ENCODE measurements at regions not wholly inside any gene's neighbourhood (a gene's known extent, or its start where the extent isn't known, plus 50 kb on each side); places are given as distances from the start of the nearest gene placed in this dataset.

DNA sequence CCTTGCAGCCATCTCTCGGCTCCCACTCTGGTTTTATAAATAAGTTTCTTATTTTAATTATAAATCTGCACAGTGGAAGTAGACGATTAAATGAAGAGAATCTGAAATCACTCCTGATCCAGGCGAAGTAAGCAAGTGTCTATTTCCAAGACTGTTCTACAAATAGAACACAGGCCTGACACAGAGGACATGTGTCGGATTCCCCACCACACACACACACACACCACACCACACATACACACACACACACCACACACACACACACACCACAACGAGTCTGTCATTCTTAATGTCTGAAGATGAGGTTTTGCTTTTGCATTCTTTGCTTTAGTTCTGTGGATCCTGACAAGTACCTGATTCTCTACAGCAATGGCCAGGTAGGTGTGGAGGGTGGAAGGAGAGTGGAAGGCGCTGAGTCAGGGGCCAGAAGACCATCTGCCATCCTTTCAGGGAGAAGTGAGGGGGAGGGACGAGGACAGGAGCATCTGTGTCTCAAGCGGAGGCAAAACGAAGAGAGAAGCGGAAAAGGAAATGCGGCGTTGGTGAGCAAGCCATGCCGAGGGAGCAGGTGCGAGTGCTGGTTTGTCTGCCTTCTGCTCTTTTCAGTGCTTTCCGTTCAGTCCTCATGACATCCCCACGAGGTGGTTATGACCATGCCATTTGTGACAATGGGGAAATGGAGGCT lies 110.2 kb downstream of the TEX26 start:
- H3K9me3 ChIP-seq (ENCODE audit: control insufficient read depth, insufficient read depth, low read length): no peaks in the 10 kb centered on the region
- peaks cover 26% of the 10 kb centered on the region; the same call in 1 of the 2 replicates for H3K4me1 ChIP-seq (ENCODE audit: insufficient read depth, low read length)
- H3K9ac ChIP-seq (ENCODE audit: low read depth, low read length): no peak overlapping the region
- H3K36me3 ChIP-seq (ENCODE audit: insufficient read depth, low read length): no peaks in the 10 kb centered on the region

DNA sequence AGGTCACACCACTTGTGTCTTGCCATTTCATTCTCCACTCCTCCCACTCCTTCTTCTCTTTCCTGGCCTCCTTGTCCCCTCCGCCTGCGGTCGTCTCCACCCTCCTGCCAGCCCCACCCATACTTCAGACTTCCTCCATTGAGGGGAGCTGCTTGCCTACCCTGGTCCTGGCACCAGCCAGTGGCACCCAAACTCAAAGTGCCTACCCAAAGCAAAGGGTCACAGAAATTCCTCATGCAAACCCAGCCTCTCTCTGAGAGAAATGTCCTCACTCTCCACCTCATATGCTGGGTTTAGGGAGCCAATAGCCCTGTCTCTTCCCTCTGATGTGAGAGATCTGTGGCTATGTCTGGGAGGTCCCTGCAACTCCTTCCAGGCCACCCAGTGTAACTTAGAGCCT lies 109.6 kb downstream of the TEX26 start:
- H3K4me1 ChIP-seq (ENCODE audit: insufficient read depth, low read length): peaks cover 24% of the 10 kb centered on the region; the same call in 1 of the 2 replicates
- H3K9ac ChIP-seq (ENCODE audit: low read depth, low read length): no peak overlapping the region
- H3K9me3 ChIP-seq (ENCODE audit: control insufficient read depth, insufficient read depth, low read length): no peaks in the 10 kb centered on the region
- H3K36me3 ChIP-seq (ENCODE audit: insufficient read depth, low read length): no peaks in the 10 kb centered on the region

DNA sequence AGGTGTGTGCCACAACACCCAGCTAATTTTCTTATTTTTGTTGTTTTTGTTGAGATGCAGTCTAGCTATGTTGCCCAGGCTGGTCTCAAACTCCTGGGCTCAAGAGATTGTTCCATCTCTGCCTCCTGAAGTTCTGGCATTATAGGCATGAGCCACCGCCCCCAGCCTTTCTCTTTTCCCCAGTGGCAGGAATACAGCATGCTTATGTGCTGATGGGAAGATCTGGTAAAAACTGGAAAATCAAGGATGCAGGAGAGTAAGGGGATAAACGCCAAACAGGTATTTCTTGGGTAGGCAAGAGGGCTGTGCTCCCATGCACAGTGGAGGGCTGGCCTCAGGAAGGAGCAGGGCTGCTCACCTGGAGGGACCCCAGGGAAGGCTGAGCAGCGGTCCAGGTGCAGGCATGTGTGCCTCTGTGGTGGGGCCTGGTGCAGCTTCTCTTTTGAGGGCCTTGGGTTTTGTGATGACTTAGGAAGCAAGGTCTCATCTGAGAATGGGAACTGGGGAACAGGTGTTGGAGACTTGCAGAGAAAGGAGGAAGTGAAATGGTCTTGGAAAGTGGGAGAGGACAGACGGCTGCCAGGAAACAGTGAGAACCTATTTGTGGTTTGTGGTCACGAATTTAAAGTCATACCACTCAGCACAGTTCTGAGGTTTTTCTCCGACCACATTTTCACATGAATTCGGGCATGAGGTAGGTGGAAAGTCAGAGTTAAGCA lies 106.5 kb downstream of the TEX26 start:
- H3K36me3 ChIP-seq (ENCODE audit: insufficient read depth, low read length): no peaks in the 10 kb centered on the region
- no peaks in the 10 kb centered on the region for H3K4me1 ChIP-seq (ENCODE audit: insufficient read depth, low read length)
- H3K9ac ChIP-seq (ENCODE audit: low read depth, low read length): no peak overlapping the region
- no peaks in the 10 kb centered on the region for H3K9me3 ChIP-seq (ENCODE audit: control insufficient read depth, insufficient read depth, low read length)

GRCh38 chr13:31037874-31038500 lies 105.5 kb downstream of the TEX26 start:
- H3K36me3 ChIP-seq (ENCODE audit: insufficient read depth, low read length): no peaks in the 10 kb centered on the region
- no peaks in the 10 kb centered on the region for H3K9me3 ChIP-seq (ENCODE audit: control insufficient read depth, insufficient read depth, low read length)
- no peaks in the 10 kb centered on the region for H3K4me1 ChIP-seq (ENCODE audit: insufficient read depth, low read length)
- no peak overlapping the region for H3K9ac ChIP-seq (ENCODE audit: low read depth, low read length)

GRCh38 chr13:31036731-31037695 lies 104.6 kb downstream of the TEX26 start:
- H3K4me1 ChIP-seq (ENCODE audit: insufficient read depth, low read length): no peaks in the 10 kb centered on the region
- no peak overlapping the region for H3K9ac ChIP-seq (ENCODE audit: low read depth, low read length)
- H3K9me3 ChIP-seq (ENCODE audit: control insufficient read depth, insufficient read depth, low read length): no peaks in the 10 kb centered on the region
- no peaks in the 10 kb centered on the region for H3K36me3 ChIP-seq (ENCODE audit: insufficient read depth, low read length)

- H3K36me3 ChIP-seq (ENCODE audit: insufficient read depth, low read length): no peaks in the 10 kb centered on the region
- H3K4me1 ChIP-seq (ENCODE audit: insufficient read depth, low read length): no peaks in the 10 kb centered on the region
- H3K9me3 ChIP-seq (ENCODE audit: control insufficient read depth, insufficient read depth, low read length): no peaks in the 10 kb centered on the region
- no peak overlapping the region for H3K9ac ChIP-seq (ENCODE audit: low read depth, low read length)
Observed at GRCh38 chr13:31035185-31035965, 102.9 kb downstream of the TEX26 start.

GRCh38 chr13:31032528-31033113 lies 100.2 kb downstream of the TEX26 start:
- H3K9me3 ChIP-seq (ENCODE audit: control insufficient read depth, insufficient read depth, low read length): no peaks in the 10 kb centered on the region
- H3K4me1 ChIP-seq (ENCODE audit: insufficient read depth, low read length): no peaks in the 10 kb centered on the region
- H3K36me3 ChIP-seq (ENCODE audit: insufficient read depth, low read length): no peaks in the 10 kb centered on the region
- H3K9ac ChIP-seq (ENCODE audit: low read depth, low read length): no peak overlapping the region

DNA sequence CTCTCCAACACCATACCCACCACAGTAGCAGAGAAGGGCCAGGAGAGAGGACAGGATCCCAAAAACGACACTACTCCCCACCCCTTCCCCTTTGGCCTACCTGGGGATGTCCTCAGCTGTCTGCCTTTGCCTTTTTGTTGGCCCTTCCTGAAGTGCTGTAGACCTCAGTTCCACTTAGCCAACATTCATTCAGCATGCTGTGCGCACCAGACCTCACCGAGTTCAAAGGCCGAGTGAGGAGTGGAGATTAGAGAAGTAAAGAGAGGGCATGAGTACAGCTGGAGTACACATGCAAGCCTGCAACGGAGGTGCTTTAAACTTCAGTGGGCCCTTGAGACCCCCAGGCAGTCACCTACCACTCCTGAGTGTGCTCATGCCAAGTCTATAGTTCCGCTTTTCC lies 99.0 kb downstream of the TEX26 start:
- H3K9me3 ChIP-seq (ENCODE audit: control insufficient read depth, insufficient read depth, low read length): no peaks in the 10 kb centered on the region
- no peaks in the 10 kb centered on the region for H3K36me3 ChIP-seq (ENCODE audit: insufficient read depth, low read length)
- no peaks in the 10 kb centered on the region for H3K4me1 ChIP-seq (ENCODE audit: insufficient read depth, low read length)
- no peak overlapping the region for H3K9ac ChIP-seq (ENCODE audit: low read depth, low read length)

DNA sequence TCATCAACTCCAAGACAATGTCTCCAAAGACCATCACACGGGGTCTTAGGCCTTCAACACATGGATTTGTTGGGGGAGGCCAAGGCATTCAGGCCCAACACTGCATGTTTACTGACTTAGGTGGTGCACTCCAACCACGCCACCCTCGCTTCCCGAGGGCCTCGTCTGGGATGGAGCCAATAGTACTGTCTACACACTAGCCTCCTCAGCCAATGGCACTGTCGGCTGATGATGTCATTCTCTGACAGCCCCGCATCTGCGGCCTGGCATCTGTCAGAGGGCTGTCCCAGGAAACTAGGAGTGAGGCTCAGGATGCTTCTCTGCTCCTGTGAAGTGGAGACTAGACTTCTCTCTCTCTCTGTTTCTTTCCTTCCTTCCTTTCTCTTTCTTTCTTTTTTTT lies 96.6 kb downstream of the TEX26 start:
- Histone ChIP-seq H3K9me3 (ENCODE audit: control insufficient read depth, insufficient read depth, low read length) (no peaks in the 10 kb centered on the region), H3K4me1 (ENCODE audit: insufficient read depth, low read length) (no peaks in the 10 kb centered on the region), H3K36me3 (ENCODE audit: insufficient read depth, low read length) (no peaks in the 10 kb centered on the region), H3K9ac (ENCODE audit: low read depth, low read length) (no peak overlapping the region)

DNA sequence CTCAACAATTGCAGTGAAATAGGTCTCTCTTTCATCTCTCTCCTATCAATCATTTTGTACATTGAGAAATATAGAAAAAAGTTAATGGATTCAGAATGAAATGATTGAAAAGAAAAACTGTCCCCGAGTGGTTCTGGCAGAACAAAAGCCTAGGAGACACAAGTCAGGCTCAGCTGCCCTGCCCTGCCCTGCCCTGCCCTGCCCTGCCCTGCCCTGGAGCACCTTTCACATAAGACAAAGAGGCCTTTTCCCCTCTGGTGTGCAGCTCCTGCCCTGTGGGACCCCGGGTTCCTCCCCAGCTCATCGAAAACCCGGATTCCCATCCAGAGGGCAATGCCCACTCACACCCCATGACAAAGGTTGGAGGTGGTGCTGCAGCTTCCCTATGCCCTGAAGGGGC lies 94.7 kb downstream of the TEX26 start:
- Histone ChIP-seq H3K36me3 (ENCODE audit: insufficient read depth, low read length) (no peaks in the 10 kb centered on the region), H3K4me1 (ENCODE audit: insufficient read depth, low read length) (peaks cover 7% of the 10 kb centered on the region; the same call in 1 of the 2 replicates), H3K9me3 (ENCODE audit: control insufficient read depth, insufficient read depth, low read length) (no peaks in the 10 kb centered on the region), H3K9ac (ENCODE audit: low read depth, low read length) (no peak overlapping the region)
